ENCODE measurements at regions not wholly inside any gene's neighbourhood (a gene's known extent, or its start where the extent isn't known, plus 50 kb on each side); places are given as distances from the start of the nearest gene placed in this dataset.

GRCh38 chr1:195597891-195598290 lies 1010.3 kb downstream of the KCNT2 start:
- TF ChIP-seq CTCF (conservative IDR thresholded peaks at IDR 0.05; ENCODE audit: low read length) = no peak
- no peak for TF ChIP-seq EZH2phosphoT487 (IDR thresholded peaks at IDR 0.05; ENCODE audit: borderline replicate concordance, low read depth, low read length)
- Histone ChIP-seq H3K4me2 (ENCODE audit: low read length) (no peak overlapping the region), H4K20me1 (ENCODE audit: insufficient read depth, low read length) (no peaks in the 10 kb centered on the region), H3K4me1 (ENCODE audit: insufficient read depth, low read length, poor library complexity, severe bottlenecking) (no peaks in the 10 kb centered on the region), H3K9me3 (ENCODE audit: low read length) (no peaks in the 10 kb centered on the region), H3K9me2 (ENCODE audit: insufficient read depth, low read length) (no peaks in the 10 kb centered on the region), H3K36me3 (ENCODE audit: insufficient read depth, low read length) (no peaks in the 10 kb centered on the region), H3K4me3 (ENCODE audit: low read depth, low read length, poor library complexity, severe bottlenecking) (no peak overlapping the region), H3K79me2 (ENCODE audit: insufficient read depth, low read depth, low read length) (no peaks in the 10 kb centered on the region), H2AFZ (ENCODE audit: low read length) (no peak overlapping the region), H3K27ac (ENCODE audit: low read depth, low read length, poor library complexity, severe bottlenecking) (no peak overlapping the region)
- no TSS peak for BruUV-seq (replicated peaks)
- intact Hi-C loops (cut with micrococcal nuclease; ENCODE audit: unreplicated experiment) = no loop called here
- DNase-seq (ENCODE audit: low spot score) = no peak
- CTCF ChIA-PET (ENCODE audit: unreplicated experiment) = no interaction called here
- POLR2A ChIA-PET = no interaction called here

- Histone ChIP-seq H3K27ac (ENCODE audit: low read depth, low read length, poor library complexity, severe bottlenecking) (no peak overlapping the region), H2AFZ (ENCODE audit: low read length) (no peak overlapping the region)
- BruUV-seq (replicated peaks) = no TSS peak
Measured at GRCh38 chr1:195594773-195595172, 1013.5 kb downstream of the KCNT2 start.

More at GRCh38 chr1:195594773-195595172, 1013.5 kb downstream of the KCNT2 start:
- TF ChIP-seq EZH2phosphoT487 (IDR thresholded peaks at IDR 0.05; ENCODE audit: borderline replicate concordance, low read depth, low read length) (no peak), CTCF (conservative IDR thresholded peaks at IDR 0.05; ENCODE audit: low read length) (no peak)
- Histone ChIP-seq H3K4me1 (ENCODE audit: insufficient read depth, low read length, poor library complexity, severe bottlenecking) (no peaks in the 10 kb centered on the region), H3K36me3 (ENCODE audit: insufficient read depth, low read length) (no peaks in the 10 kb centered on the region), H3K4me2 (ENCODE audit: low read length) (no peak overlapping the region), H4K20me1 (ENCODE audit: insufficient read depth, low read length) (no peaks in the 10 kb centered on the region), H3K79me2 (ENCODE audit: insufficient read depth, low read depth, low read length) (no peaks in the 10 kb centered on the region), H3K9me3 (ENCODE audit: low read length) (no peaks in the 10 kb centered on the region), H3K9me2 (ENCODE audit: insufficient read depth, low read length) (no peaks in the 10 kb centered on the region), H3K4me3 (ENCODE audit: low read depth, low read length, poor library complexity, severe bottlenecking) (no peak overlapping the region)
- intact Hi-C loops (cut with micrococcal nuclease; ENCODE audit: unreplicated experiment) = no loop called here
- POLR2A ChIA-PET = interaction anchor here (0.7 kb wide), 1 partner anchor 828 kb away, joined by 3 read pairs; no protein-coding TSS in a partner anchor
- CTCF ChIA-PET (ENCODE audit: unreplicated experiment) = interaction anchor here (0.9 kb wide), 1 partner anchor 161 kb away, joined by 3 read pairs; no protein-coding TSS in a partner anchor
- no peak for DNase-seq (ENCODE audit: low spot score)
